GM23338 (cell line): ENCODE measurements at regions not wholly inside any gene's neighbourhood (a gene's known extent, or its start where the extent isn't known, plus 50 kb on each side); places are given as distances from the start of the nearest gene placed in this dataset.
"Not testable (repeated sequence)": the region's sequence is repeated elsewhere in the genome, so short reads cannot be mapped to it uniquely, and the experiment has no call there.

Experiments
- ATAC-seq: fragments of 200-7000 bp; cut with Tn5 transposase; 3 replicates; pipeline ENCODE4 v1.9.1; 2020
- DNase-seq: peaks from one replicate; pipeline ENCODE4 v3.0.0-alpha.2; 2015; ENCODE audit warnings: low spot score
- H2AFZ ChIP-seq: fragments of 200-600 bp; sonication (generic); 2 replicates; pipeline ENCODE4 v1.8.0; 2016; ENCODE audit warnings: antibody characterized with exemption, mild to moderate bottlenecking, moderate library complexity
- H3F3A ChIP-seq: fragments of 200-600 bp; sonication (generic); replicated peaks from 2 replicates; pipeline ENCODE4 v1.8.0; 2017; ENCODE audit warnings: antibody characterized with exemption, mixed run types, low read depth
- H3K27ac ChIP-seq: fragments of 200-600 bp; sonication (generic); 2 replicates; pipeline ENCODE4 v1.6.1; 2016; ENCODE audit warnings: low read depth
- H3K27me3 ChIP-seq: fragments of 200-600 bp; sonication (generic); 2 replicates; pipeline ENCODE4 v1.8.0; 2016; ENCODE audit warnings: mild to moderate bottlenecking, mixed run types, moderate library complexity; ENCODE audit not compliant: insufficient read depth
- H3K36me3 ChIP-seq: fragments of 200-600 bp; sonication (generic); 2 replicates; pipeline ENCODE4 v1.8.0; 2016; ENCODE audit warnings: mild to moderate bottlenecking; ENCODE audit not compliant: insufficient read depth
- H3K4me1 ChIP-seq: fragments of 200-600 bp; sonication (generic); 2 replicates; pipeline ENCODE4 v1.8.0; 2016; ENCODE audit warnings: mild to moderate bottlenecking, moderate library complexity; ENCODE audit not compliant: insufficient read depth
- H3K4me2 ChIP-seq: fragments of 200-600 bp; sonication (generic); 2 replicates; pipeline ENCODE4 v1.7.1; 2017; ENCODE audit warnings: mixed run types
- H3K4me3 ChIP-seq: fragments of 200-600 bp; sonication (generic); 2 replicates; pipeline ENCODE4 v1.6.1; 2016; ENCODE audit warnings: mixed run types
- H3K79me2 ChIP-seq: fragments of 200-600 bp; sonication (generic); replicated peaks from 2 replicates; pipeline ENCODE4 v1.8.0; 2017; ENCODE audit warnings: mild to moderate bottlenecking; ENCODE audit not compliant: insufficient read depth
- H3K9me2 ChIP-seq: fragments of 200-600 bp; sonication (generic); 2 replicates; pipeline ENCODE4 v1.8.0; 2017; ENCODE audit not compliant: insufficient read depth
- H4K20me1 ChIP-seq: fragments of 200-600 bp; sonication (generic); replicated peaks from 2 replicates; pipeline ENCODE4 v1.8.0; 2017; ENCODE audit warnings: mild to moderate bottlenecking; ENCODE audit not compliant: insufficient read depth
- H3K27ac Mint-ChIP-seq: 2 replicates; pipeline ENCODE4 v1.8.0; 2020; ENCODE audit warnings: inconsistent platforms, mild to moderate bottlenecking, moderate library complexity, mixed read lengths
- H3K27me3 Mint-ChIP-seq: 3 replicates; pipeline ENCODE4 v1.8.0; 2022; ENCODE audit warnings: low read depth, mild to moderate bottlenecking, moderate library complexity, mixed read lengths, inconsistent platforms; ENCODE audit not compliant: insufficient read depth, poor library complexity
- H3K36me3 Mint-ChIP-seq: 3 replicates; pipeline ENCODE4 v1.8.0; 2021; ENCODE audit warnings: low read depth, mild to moderate bottlenecking, inconsistent platforms, moderate library complexity, mixed read lengths
- H3K4me1 Mint-ChIP-seq: 3 replicates; pipeline ENCODE4 v1.8.0; 2020; ENCODE audit warnings: mild to moderate bottlenecking, inconsistent platforms, mixed read lengths
- H3K4me3 Mint-ChIP-seq: 3 replicates; pipeline ENCODE4 v1.8.0; 2021; ENCODE audit warnings: moderate library complexity, mild to moderate bottlenecking, inconsistent platforms, mixed read lengths
- H3K9me3 Mint-ChIP-seq: 3 replicates; pipeline ENCODE4 v1.8.0; 2020; ENCODE audit warnings: moderate library complexity, mild to moderate bottlenecking, inconsistent platforms, mixed read lengths
- NANOG ChIP-seq: IDR thresholded peaks from 2 replicates; pipeline ENCODE4 v1.6.1; 2016; ENCODE audit warnings: antibody characterized with exemption, borderline replicate concordance
- POLR2AphosphoS5 ChIP-seq: IDR thresholded peaks from 2 replicates; pipeline ENCODE4 v1.6.1; 2016; ENCODE audit warnings: antibody characterized with exemption, low read depth
- STAT1 ChIP-seq: IDR thresholded peaks from one replicate; pipeline ENCODE4 v1.6.1; 2016; ENCODE audit warnings: antibody characterized with exemption; ENCODE audit not compliant: unreplicated experiment
- ZNF462 ChIP-seq: fragments of 250-450 bp; sonication (Bioruptor Pico); IDR thresholded peaks from 2 replicates; pipeline ENCODE4 v1.5.0; 2020; ENCODE audit warnings: mild to moderate bottlenecking, moderate library complexity

- TF ChIP-seq ZNF462 (CRISPR knock-in tag), result no peak
- no peak for TF ChIP-seq STAT1
- TF ChIP-seq POLR2AphosphoS5, result no peak
- TF ChIP-seq NANOG, result no peak
Observed at GRCh38 chr9:99663856-99664255, 157.8 kb upstream of the NR4A3 start (continued).

GRCh38 chr9:99666571-99666970 is 155.1 kb upstream of the NR4A3 start:
- no peak overlapping the region for H3K4me3 ChIP-seq
- no peaks in the 10 kb centered on the region for H3K27me3 ChIP-seq
- H2AFZ ChIP-seq, result no peak overlapping the region; the same call in 1 of the 2 replicates
- Mint-ChIP-seq H3K9me3 (peaks cover 21% of the 10 kb centered on the region), H3K27ac (no peak overlapping the region), H3K4me3 (no peak overlapping the region), H3K36me3 (peaks cover 13% of the 10 kb centered on the region; the same call in 2 of the 3 replicates), H3K27me3 (peaks cover 5% of the 10 kb centered on the region), H3K4me1 (0 out of 3 replicates have a peak, but pooled peaks cover 2% of the 10 kb centered on the region)
- DNase-seq (no peak), ATAC-seq (no peak)
- no peaks in the 10 kb centered on the region for H3F3A ChIP-seq
- H3K79me2 ChIP-seq, result no peaks in the 10 kb centered on the region
- no peak overlapping the region for H3K4me2 ChIP-seq
- no peak overlapping the region for H3K27ac ChIP-seq
- H3K36me3 ChIP-seq, result no peaks in the 10 kb centered on the region
- TF ChIP-seq STAT1 (no peak), ZNF462 (CRISPR knock-in tag) (no peak)
- H3K4me1 ChIP-seq, result no peaks in the 10 kb centered on the region
- no peaks in the 10 kb centered on the region for H4K20me1 ChIP-seq
- peaks cover 12% of the 10 kb centered on the region for H3K9me2 ChIP-seq

- H3K36me3 Mint-ChIP-seq, result peaks cover 20% of the 10 kb centered on the region
Observed at GRCh38 chr9:99670886-99671285, 150.8 kb upstream of the NR4A3 start.

More at GRCh38 chr9:99670886-99671285, 150.8 kb upstream of the NR4A3 start:
- H3K27me3 Mint-ChIP-seq, H3F3A ChIP-seq, H2AFZ ChIP-seq, H3K27me3 ChIP-seq, H3K27ac ChIP-seq, ATAC-seq, DNase-seq, H3K4me1 Mint-ChIP-seq, H4K20me1 ChIP-seq, H3K36me3 ChIP-seq, H3K4me2 ChIP-seq, H3K4me1 ChIP-seq, H3K79me2 ChIP-seq, H3K4me3 ChIP-seq, H3K9me2 ChIP-seq, H3K4me3 Mint-ChIP-seq, H3K27ac Mint-ChIP-seq: not testable (repeated sequence)
- H3K9me3 Mint-ChIP-seq, result peaks cover 29% of the 10 kb centered on the region
